ENCODE measurements at regions not wholly inside any gene's neighbourhood (a gene's known extent, or its start where the extent isn't known, plus 50 kb on each side); places are given as distances from the start of the nearest gene placed in this dataset.

DNA sequence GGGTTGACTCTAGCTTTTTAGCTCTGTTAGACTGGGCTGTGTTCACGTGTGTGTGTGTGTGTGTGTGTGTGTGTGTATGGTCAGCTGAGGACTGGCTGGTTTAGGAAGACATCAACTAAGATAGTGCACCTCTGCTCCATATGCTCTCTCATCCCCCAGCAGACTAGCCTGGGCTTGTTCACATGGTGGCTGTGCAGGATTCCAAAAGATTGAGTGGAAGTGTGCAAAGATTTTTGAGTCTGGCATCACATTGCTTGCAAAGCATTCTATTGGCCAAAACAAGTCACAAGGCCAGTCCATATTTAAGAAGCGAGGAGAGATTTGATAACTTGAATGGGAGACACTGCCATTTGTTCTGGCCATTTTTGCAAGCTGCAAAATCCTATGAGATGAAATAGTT lies 79.7 kb upstream of the C11orf87 start:
- H3K36me3 ChIP-seq (ENCODE audit: insufficient read depth, low read length): no peaks in the 10 kb centered on the region
- no peak overlapping the region for H3K4me3 ChIP-seq (ENCODE audit: low read length, poor library complexity, severe bottlenecking)
- no peaks in the 10 kb centered on the region for H4K20me1 ChIP-seq (ENCODE audit: insufficient read depth, low read length, poor library complexity, severe bottlenecking)
- H2AFZ ChIP-seq (ENCODE audit: low read length): no peak overlapping the region
- no peaks in the 10 kb centered on the region for H3K27me3 ChIP-seq (ENCODE audit: insufficient read depth, low read length, poor library complexity, severe bottlenecking)
- H3K4me2 ChIP-seq (ENCODE audit: low read depth, low read length, poor library complexity, severe bottlenecking): no peak overlapping the region
- no peaks in the 10 kb centered on the region for H3K9me3 ChIP-seq (ENCODE audit: insufficient read depth, low read depth, low read length)
- H3K79me2 ChIP-seq (ENCODE audit: insufficient read depth, low read length): no peaks in the 10 kb centered on the region
- no peak overlapping the region for H3K9ac ChIP-seq (ENCODE audit: low read depth, low read length, poor library complexity, severe bottlenecking)
- TF ChIP-seq, protein P1, sequence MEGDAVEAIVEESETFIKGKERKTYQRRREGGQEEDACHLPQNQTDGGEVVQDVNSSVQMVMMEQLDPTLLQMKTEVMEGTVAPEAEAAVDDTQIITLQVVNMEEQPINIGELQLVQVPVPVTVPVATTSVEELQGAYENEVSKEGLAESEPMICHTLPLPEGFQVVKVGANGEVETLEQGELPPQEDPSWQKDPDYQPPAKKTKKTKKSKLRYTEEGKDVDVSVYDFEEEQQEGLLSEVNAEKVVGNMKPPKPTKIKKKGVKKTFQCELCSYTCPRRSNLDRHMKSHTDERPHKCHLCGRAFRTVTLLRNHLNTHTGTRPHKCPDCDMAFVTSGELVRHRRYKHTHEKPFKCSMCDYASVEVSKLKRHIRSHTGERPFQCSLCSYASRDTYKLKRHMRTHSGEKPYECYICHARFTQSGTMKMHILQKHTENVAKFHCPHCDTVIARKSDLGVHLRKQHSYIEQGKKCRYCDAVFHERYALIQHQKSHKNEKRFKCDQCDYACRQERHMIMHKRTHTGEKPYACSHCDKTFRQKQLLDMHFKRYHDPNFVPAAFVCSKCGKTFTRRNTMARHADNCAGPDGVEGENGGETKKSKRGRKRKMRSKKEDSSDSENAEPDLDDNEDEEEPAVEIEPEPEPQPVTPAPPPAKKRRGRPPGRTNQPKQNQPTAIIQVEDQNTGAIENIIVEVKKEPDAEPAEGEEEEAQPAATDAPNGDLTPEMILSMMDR (conservative IDR thresholded peaks at IDR 0.05; ENCODE audit: low read length): no peak
- no peak for TF ChIP-seq EZH2phosphoT487 (IDR thresholded peaks at IDR 0.05; ENCODE audit: borderline replicate concordance)
- no peaks in the 10 kb centered on the region for H3F3A ChIP-seq (ENCODE audit: low read depth)
- H3K9me2 ChIP-seq (replicated peaks; ENCODE audit: low read depth, low read length): no peaks in the 10 kb centered on the region
- H3K4me1 ChIP-seq (ENCODE audit: insufficient read depth, low read length, poor library complexity, severe bottlenecking): no peaks in the 10 kb centered on the region

DNA sequence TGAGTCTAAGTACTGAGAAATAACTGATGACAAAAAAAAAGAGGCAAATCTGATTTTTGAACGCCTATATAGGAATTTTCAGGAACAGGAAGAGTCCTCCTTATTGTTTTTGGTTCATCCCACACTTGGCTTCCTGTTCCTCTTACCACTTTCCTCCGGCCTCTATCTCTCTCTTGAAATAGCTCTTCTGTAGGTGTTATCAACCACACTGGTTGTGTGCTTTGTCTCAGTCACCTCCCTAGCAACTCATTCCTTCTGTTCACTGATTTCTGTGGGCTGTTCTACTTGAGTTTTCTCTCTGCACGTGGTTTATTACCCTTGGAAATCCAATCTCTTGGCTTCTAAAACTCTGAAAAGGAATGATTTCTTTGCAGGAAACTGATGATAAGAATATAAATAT lies 78.7 kb upstream of the C11orf87 start:
- Histone ChIP-seq H3K9me2 (replicated peaks; ENCODE audit: low read depth, low read length) (no peaks in the 10 kb centered on the region), H3K79me2 (ENCODE audit: insufficient read depth, low read length) (no peaks in the 10 kb centered on the region), H4K20me1 (ENCODE audit: insufficient read depth, low read length, poor library complexity, severe bottlenecking) (no peaks in the 10 kb centered on the region), H3K4me1 (ENCODE audit: insufficient read depth, low read length, poor library complexity, severe bottlenecking) (no peaks in the 10 kb centered on the region), H3K36me3 (ENCODE audit: insufficient read depth, low read length) (no peaks in the 10 kb centered on the region), H3F3A (ENCODE audit: low read depth) (no peaks in the 10 kb centered on the region), H2AFZ (ENCODE audit: low read length) (no peak overlapping the region), H3K4me2 (ENCODE audit: low read depth, low read length, poor library complexity, severe bottlenecking) (no peak overlapping the region), H3K27me3 (ENCODE audit: insufficient read depth, low read length, poor library complexity, severe bottlenecking) (no peaks in the 10 kb centered on the region), H3K9ac (ENCODE audit: low read depth, low read length, poor library complexity, severe bottlenecking) (no peak overlapping the region), H3K9me3 (ENCODE audit: insufficient read depth, low read depth, low read length) (no peaks in the 10 kb centered on the region), H3K4me3 (ENCODE audit: low read length, poor library complexity, severe bottlenecking) (no peak overlapping the region)
- TF ChIP-seq EZH2phosphoT487 (IDR thresholded peaks at IDR 0.05; ENCODE audit: borderline replicate concordance): no peak

DNA sequence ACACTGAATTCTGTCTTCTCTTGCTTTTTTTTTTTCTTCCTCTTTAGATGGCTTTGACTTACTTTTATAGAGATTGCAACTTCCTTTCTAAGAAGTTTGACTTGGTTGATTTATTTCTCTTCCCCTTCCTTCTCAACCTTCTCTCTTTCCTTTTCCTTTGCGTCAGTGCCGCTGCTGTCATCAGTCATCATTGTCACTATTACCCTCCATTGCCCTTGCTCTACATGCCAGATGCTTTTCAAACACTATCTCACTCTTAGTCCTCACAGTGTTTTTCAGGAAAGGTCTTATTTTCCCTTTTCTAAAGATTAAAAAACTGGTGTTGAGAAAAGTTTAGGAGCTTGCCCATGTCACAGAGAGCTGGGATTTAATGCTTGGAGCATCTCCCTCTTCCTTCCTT lies 74.7 kb upstream of the C11orf87 start:
- H3K4me2 ChIP-seq (ENCODE audit: low read depth, low read length, poor library complexity, severe bottlenecking): no peak overlapping the region
- H3K27me3 ChIP-seq (ENCODE audit: insufficient read depth, low read length, poor library complexity, severe bottlenecking): no peaks in the 10 kb centered on the region
- H3K36me3 ChIP-seq (ENCODE audit: insufficient read depth, low read length): no peaks in the 10 kb centered on the region
- H4K20me1 ChIP-seq (ENCODE audit: insufficient read depth, low read length, poor library complexity, severe bottlenecking): no peaks in the 10 kb centered on the region
- H2AFZ ChIP-seq (ENCODE audit: low read length): no peak overlapping the region
- H3K4me1 ChIP-seq (ENCODE audit: insufficient read depth, low read length, poor library complexity, severe bottlenecking): no peaks in the 10 kb centered on the region
- H3K9ac ChIP-seq (ENCODE audit: low read depth, low read length, poor library complexity, severe bottlenecking): no peak overlapping the region
- H3K4me3 ChIP-seq (ENCODE audit: low read length, poor library complexity, severe bottlenecking): no peak overlapping the region
- no peaks in the 10 kb centered on the region for H3K9me2 ChIP-seq (replicated peaks; ENCODE audit: low read depth, low read length)
- no peak for TF ChIP-seq EZH2phosphoT487 (IDR thresholded peaks at IDR 0.05; ENCODE audit: borderline replicate concordance)
- TF ChIP-seq, protein P1 (conservative IDR thresholded peaks at IDR 0.05; ENCODE audit: low read length): no peak
- no peaks in the 10 kb centered on the region for H3K9me3 ChIP-seq (ENCODE audit: insufficient read depth, low read depth, low read length)
- H3F3A ChIP-seq (ENCODE audit: low read depth): no peaks in the 10 kb centered on the region
- H3K79me2 ChIP-seq (ENCODE audit: insufficient read depth, low read length): no peaks in the 10 kb centered on the region

DNA sequence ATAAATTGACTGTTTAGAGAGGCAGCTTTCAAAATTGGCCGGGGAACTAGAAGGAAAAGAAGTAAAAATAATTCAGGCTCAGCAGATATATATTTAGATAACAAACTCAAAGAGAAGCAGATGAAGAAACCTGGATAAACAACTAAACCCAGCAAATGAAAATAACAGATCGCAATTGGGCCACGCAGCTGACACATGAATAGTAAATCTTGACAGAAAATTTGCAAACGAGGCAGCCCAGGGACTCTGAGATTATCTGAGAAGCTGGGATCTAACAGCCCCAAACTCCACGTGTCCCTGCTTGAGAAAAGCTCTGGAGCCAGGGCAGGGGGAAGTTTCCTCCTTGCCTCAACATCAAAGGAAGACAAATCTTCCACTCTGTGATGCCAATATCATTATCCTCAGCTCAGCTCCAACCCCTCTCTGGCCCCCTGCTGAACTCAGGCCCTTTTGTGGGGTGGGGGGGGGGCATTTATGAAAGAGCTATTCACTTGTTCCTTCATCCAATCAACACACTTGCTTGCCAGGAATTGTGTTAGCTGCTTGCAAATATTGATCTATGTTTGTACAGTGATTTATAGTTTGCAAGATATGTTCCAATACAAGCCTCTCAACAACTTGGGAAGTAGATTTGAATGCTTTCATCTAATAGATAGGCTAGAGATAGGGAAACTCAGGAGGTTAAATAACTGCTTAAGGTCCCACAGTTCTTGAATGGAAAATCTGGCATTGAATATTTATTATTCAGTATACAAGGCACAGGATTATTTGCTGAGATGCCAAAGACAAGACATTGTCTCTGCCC lies 72.5 kb upstream of the C11orf87 start:
- Histone ChIP-seq H2AFZ (ENCODE audit: low read length) (no peak overlapping the region), H3K9me2 (replicated peaks; ENCODE audit: low read depth, low read length) (no peaks in the 10 kb centered on the region), H3F3A (ENCODE audit: low read depth) (no peaks in the 10 kb centered on the region), H4K20me1 (ENCODE audit: insufficient read depth, low read length, poor library complexity, severe bottlenecking) (no peaks in the 10 kb centered on the region), H3K4me2 (ENCODE audit: low read depth, low read length, poor library complexity, severe bottlenecking) (no peak overlapping the region), H3K9me3 (ENCODE audit: insufficient read depth, low read depth, low read length) (no peaks in the 10 kb centered on the region), H3K36me3 (ENCODE audit: insufficient read depth, low read length) (no peaks in the 10 kb centered on the region), H3K79me2 (ENCODE audit: insufficient read depth, low read length) (no peaks in the 10 kb centered on the region), H3K4me1 (ENCODE audit: insufficient read depth, low read length, poor library complexity, severe bottlenecking) (no peaks in the 10 kb centered on the region), H3K9ac (ENCODE audit: low read depth, low read length, poor library complexity, severe bottlenecking) (no peak overlapping the region), H3K27me3 (ENCODE audit: insufficient read depth, low read length, poor library complexity, severe bottlenecking) (no peaks in the 10 kb centered on the region), H3K4me3 (ENCODE audit: low read length, poor library complexity, severe bottlenecking) (no peak overlapping the region)
- TF ChIP-seq, protein P1 (conservative IDR thresholded peaks at IDR 0.05; ENCODE audit: low read length): no peak
- TF ChIP-seq EZH2phosphoT487 (IDR thresholded peaks at IDR 0.05; ENCODE audit: borderline replicate concordance): no peak
